HS-27A (cell line): ENCODE measurements at regions not wholly inside any gene's neighbourhood (a gene's known extent, or its start where the extent isn't known, plus 50 kb on each side); places are given as distances from the start of the nearest gene placed in this dataset.

Experiments used
- DNase-seq: peaks from one replicate; pipeline ENCODE4 v3.0.0-alpha.2; 2012; ENCODE audit warnings: low read depth, missing footprints

- DNase-seq = no peak
Measured at GRCh38 chr3:5304789-5305683, 117.5 kb downstream of the EDEM1 start.

DNA sequence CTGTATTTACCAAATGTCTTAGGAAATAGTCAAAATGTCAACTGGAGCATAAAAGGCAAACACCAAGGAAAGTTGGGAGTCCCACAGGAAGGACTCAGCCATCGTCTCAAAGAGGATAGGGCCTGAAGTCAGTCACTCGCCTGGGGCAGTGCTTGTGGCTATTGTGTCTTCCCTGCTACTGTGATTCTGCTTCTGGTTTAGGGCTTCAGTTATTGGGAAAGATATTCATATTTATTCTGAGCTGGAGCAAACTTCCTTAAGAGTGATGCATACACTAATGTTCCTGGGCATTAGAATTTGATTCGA is 118.1 kb downstream of the EDEM1 start:
- DNase-seq = no peak

DNA sequence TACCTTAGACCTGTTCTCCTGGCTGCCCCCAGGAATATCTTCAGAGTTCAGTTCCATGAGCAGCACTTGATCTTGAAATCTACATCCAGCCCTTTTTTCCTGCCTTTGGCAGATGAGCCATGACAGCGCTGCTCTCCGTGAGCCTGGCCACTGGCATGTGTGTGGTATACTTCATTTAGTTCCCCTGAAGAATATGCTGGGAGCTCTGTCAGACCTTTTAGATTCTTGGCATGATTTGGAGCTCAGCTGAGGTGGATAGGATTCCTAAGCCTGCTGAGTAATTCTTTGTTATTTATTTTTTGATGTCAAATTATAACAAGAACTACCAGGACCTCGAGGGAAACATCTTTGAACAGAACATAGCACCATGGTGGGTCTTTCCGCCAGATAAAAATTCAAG is 121.7 kb downstream of the EDEM1 start:
- no peak for DNase-seq

DNA sequence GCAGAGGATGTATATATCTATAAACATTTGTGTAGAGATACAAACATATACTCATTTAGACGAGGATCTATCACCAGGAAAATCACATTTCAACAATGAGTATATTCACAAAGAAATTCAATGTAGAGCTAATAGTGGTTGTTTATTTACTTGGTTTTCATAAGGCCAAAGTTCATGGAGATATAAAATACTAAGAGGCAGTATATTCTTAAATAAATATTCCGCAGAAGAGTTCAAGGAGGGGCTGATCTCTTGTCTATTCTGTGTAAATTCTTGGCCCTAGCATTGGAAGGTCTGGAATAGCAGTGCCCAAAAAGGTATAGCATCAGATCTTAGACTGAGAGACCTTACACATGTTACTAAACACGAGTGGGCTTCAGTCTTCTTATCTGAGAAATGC is 122.1 kb downstream of the EDEM1 start:
- no peak for DNase-seq

DNA sequence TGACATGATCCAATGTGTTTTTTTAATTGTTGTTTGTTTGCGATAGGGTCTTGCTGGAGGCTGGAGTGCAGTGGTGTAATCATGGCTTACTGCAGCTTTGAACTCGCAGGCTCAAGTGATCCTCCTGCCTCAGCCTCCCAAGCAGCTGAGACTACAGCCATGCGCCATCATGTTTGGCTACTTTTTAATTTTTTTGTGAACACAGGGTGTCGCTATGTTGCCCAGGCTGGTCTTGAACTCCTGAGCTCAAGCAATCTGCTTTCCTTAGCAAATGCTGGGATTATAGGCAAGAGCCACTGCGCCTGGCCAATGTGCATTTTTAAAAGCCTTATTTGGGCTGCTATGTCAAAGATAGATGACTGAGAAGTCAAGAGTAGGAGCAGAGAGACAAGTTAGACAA is 123.0 kb downstream of the EDEM1 start:
- no peak for DNase-seq

GRCh38 chr3:5312290-5312689 is 124.8 kb downstream of the EDEM1 start:
- DNase-seq = no peak

DNA sequence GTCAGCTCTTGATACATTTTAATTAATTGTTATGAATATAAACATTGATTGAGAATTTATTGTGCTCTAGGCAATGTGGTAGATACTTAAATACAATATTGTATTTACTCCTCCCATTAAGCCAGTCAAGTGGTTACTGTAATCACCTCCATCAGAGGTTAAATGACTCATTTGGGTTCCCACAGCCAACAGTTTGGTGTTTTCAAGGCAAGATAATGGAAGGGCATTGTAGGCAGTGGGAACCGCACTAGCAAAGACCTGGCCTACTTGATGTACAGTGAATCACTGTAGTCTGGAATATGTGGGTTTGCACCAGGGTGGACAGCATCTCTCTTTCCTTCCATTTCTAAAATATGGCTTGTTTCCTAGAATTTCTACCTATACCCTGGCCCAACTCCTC is 127.4 kb downstream of the EDEM1 start:
- DNase-seq = no peak

- DNase-seq = no peak
Measured at GRCh38 chr3:5317557-5317956, 130.1 kb downstream of the EDEM1 start.

- no peak for DNase-seq
Measured at GRCh38 chr3:5319454-5319853, 131.9 kb downstream of the EDEM1 start.

DNA sequence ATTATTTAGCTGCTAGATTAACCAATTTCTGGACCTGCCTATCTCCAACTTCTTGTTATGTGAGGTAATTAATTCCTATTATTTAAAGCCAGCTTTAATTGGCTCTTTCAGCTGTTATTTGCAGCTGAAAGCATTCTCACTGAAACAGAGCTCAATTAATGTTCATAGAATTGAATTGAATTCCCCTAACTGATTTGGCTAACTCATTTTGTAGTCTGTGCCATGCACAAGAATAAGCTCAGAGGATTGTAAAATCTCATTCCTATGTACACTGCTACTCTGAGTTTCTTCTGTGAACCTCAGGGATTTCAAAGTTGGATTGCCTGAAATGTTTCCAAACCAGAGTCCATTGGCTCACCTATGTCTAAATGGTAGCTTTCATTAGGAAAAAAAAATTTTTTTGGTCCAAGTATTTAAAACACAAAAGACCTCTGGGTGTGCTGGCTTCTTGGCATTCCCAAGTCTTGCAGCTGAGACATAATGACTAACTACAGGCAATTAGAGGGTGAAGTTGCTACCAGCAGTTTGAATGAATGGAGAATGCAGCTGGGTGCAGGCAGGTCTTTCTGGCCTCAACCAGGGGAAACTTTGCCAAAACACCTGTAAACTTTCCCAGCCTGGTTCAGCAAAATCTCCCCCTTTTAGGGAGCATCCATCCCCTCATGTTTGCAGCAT is 134.3 kb downstream of the EDEM1 start:
- DNase-seq = no peak

DNA sequence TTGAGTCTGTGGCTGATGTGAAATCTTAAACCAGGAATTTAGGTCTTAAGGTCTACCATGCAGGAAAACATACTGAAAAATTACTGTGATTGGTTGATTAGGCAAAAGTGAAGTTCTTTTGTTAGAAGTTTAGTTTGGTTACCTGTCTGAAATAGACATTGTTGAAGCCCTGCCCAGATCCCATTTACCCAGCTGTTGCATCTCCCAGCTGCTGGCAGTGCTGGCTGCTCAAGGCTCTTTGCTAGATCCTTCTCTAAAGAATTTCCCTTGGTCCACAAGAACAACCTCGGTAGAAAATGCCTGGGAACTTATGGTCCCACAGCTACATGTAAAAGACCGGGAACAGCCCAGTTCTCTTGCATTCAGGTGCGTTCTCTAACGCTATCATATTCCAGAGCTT is 137.3 kb downstream of the EDEM1 start:
- DNase-seq = no peak

DNA sequence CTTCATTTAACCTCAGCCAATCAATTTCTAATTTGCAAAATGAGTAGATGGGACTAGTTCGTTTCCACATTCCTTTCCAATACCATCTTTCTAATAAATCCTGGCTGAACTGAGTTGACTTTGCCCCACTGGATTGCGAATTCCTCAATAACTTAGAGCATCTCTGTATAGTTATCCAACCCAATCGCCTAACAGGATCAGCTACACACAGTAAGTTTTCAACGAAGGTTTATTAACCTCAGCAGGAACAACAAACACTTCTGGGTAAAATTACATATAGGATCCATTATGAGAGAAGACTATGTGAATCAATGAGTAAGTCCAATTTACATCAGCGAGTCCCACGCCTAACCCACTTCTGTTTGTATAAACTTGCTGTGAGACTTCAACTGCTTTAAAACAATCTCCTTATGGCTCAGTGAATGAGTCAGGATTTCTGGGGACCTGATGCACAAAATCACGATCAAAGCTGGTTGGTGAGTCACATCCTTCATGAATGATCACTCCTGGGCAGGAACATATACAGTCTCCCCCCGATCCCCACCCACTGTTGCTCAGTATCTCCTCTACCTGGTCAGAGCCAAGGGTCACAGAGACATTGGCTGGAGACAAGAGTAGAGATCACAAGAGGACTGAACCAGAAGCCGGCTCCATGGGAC is 142.8 kb downstream of the EDEM1 start:
- DNase-seq = no peak

DNA sequence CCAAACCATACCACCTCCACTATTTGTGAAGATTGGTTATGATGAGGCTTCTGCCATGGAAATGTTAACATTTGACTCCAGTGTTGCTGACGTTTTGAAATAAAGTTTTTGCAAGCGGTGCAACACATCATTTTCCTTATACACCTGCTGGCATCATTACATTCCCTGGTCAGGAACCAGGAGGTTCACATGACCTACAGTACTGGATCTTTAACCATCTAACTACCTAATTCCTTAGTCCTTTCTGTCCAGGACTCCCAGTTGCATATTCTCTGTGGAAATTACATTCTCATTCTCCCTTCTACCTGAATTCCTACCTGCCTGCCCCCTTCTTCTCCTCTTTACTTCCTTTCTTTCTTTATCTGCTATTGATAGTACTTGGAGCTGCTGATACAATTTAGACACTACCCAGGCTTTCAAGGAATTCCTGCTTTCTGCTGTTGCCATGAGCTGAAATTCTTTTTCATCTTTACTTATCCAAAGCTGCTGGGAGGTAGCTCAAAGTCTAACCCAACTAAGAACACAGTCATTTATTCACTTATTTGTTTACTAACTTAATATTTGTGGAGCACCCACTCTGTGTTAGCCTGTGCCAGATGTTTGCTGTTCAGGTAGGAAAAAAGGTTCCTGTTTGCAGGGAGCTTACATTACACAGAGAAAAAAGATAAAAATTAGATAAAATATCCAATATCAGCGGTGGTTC is 144.2 kb downstream of the EDEM1 start:
- DNase-seq = no peak

GRCh38 chr3:5332270-5332956 is 144.9 kb downstream of the EDEM1 start:
- DNase-seq = no peak

DNA sequence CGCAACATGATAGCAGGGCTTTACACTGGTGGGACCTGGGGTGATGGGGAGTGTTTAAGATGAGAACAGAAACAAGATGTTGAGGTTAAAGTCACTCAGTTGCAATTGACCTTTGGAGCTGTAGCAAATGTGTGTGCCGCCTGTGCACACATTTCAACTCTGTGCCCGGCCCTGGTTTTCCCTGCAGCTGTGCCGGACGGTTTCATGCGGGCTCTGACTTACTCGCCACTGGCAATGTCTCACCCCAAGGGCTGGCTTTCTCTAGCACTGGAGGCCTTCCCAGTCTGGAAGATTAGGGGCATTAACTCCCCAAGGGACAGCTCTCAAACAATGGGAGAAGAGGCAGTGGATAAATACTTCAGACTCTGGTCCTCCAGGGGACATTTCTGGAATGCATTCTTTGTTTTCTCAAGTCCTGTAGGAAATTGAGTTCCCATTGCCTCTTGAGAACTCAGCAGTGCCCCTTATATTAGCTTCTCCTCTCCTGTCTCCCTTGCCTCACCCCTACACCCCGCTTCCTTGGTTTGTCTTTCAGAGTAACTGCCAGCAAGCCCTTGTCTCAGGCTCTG is 152.5 kb downstream of the EDEM1 start:
- no peak for DNase-seq

DNA sequence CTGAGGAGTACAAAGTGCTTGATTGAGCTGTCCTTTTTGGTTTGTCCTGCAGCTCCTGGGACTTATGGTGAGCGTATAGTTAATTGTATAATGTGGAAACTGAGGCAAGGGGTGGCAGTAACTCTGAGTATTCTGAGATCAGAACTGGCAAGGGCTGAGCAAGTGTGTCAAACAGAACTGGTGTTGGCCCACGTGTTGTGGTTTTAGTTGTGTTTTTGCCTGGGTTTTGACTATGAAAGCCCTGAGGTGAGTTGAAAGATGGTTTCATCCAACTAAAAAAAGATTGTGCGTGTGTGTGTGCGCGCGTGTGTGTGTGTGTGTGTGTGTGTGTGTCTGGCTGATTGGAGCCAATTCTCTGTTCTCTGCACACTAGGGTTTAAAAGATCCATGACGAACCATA is 154.1 kb downstream of the EDEM1 start:
- DNase-seq = no peak

- DNase-seq = no peak
Measured at GRCh38 chr3:5343459-5343858, 156.0 kb downstream of the EDEM1 start.

- DNase-seq = no peak
Measured at GRCh38 chr3:5344707-5345106, 157.2 kb downstream of the EDEM1 start.

- DNase-seq = no peak
Measured at GRCh38 chr3:5347486-5347885, 160.0 kb downstream of the EDEM1 start.

GRCh38 chr3:5348229-5348902 is 160.9 kb downstream of the EDEM1 start:
- no peak for DNase-seq

GRCh38 chr3:5349343-5349742 is 161.8 kb downstream of the EDEM1 start:
- no peak for DNase-seq
